GM19193 (cell line): ENCODE measurements at regions not wholly inside any gene's neighbourhood (a gene's known extent, or its start where the extent isn't known, plus 50 kb on each side); places are given as distances from the start of the nearest gene placed in this dataset.

ENCODE experiments used
- POLR2A ChIP-seq: IDR thresholded peaks from 4 replicates; pipeline ENCODE4 v1.6.1; 2011; ENCODE audit not compliant: insufficient read depth, insufficient read length; ENCODE audit errors: extremely low read depth

DNA sequence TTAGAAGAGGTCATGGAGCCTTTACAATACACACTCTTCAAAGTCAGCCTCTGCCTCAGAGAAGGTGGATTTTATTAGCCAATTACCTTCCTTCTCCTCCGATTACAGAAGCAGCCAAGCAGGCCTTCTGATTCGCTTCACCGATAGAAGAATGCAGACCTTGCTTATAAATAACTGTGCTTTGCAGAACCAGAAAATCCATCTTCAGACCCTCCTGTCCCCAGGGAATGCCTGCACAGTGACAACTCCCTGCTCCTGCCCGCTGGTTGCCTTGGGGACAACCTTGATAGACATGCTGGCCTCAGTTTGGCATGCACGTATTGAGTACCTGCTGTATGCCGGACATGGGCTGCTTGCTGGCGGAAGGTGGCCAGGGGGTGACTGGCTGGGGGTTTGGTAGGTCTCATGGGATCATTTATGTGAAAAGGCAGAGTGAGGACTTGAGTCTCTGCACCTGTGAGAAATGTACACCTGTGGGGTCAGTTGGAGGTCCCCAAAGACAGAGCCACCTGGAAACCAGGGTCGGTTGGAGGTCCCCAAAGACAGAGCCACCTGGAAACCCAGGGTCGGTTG is 1238.7 kb downstream of the BRD1 start:
- no peak for TF ChIP-seq POLR2A

DNA sequence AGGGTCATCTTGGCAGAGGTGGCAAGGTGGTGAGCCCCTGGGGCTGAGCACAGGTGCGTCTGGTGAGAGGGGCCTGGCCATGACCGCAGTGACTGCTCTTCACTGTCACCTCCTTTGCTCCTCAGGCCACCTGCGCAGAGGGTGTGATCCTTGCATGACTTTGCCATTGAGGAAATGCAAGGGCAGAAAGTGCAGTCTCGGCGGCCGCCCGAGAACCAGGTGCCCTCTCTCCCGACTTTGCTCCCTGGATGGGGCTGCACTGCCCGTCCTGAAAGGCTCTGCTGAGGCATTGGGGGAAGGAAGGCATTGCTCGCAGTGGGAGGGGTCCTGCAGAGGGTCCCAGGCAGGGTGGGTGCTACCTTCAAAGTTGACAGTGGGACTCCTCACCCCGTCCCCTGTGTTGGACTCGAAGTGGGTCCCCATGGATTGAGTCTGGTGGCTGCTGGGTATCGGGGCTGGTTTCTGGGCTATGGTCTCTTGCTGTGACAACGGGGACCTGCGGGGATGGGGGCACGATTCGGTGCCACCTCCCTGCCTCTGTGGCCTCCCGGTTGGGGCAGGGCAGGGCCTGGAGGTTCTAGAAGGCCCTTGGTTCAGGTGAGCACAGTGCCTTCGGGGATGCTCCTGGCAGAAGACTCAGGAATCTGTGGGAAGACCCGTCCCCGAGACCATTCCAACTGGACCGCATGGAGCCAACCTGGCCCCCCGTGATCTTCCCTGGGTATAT is 1239.4 kb downstream of the BRD1 start:
- no peak for TF ChIP-seq POLR2A

GRCh38 chr22:48587236-48587865 is 1240.3 kb downstream of the BRD1 start:
- TF ChIP-seq POLR2A: no peak

DNA sequence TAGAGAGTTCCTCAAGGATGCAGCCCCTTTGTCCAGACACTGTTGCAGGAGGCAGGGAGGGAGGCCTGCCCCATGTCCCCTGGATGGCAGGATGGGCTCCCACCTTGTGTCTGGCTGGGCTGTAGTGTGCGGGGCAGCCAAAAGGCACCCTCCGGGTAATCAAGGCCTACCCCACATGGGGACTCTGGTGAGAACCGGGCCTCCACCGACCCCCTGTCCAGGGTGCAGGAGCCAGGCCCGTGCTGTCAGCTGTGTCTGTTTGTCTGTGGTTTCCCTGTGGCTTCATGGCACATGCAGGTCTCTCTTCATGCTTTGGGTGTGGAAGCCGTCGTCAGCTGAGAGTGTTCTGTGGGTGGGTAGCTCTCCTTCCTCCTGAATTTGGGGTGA is 1240.9 kb downstream of the BRD1 start:
- TF ChIP-seq POLR2A: no peak

DNA sequence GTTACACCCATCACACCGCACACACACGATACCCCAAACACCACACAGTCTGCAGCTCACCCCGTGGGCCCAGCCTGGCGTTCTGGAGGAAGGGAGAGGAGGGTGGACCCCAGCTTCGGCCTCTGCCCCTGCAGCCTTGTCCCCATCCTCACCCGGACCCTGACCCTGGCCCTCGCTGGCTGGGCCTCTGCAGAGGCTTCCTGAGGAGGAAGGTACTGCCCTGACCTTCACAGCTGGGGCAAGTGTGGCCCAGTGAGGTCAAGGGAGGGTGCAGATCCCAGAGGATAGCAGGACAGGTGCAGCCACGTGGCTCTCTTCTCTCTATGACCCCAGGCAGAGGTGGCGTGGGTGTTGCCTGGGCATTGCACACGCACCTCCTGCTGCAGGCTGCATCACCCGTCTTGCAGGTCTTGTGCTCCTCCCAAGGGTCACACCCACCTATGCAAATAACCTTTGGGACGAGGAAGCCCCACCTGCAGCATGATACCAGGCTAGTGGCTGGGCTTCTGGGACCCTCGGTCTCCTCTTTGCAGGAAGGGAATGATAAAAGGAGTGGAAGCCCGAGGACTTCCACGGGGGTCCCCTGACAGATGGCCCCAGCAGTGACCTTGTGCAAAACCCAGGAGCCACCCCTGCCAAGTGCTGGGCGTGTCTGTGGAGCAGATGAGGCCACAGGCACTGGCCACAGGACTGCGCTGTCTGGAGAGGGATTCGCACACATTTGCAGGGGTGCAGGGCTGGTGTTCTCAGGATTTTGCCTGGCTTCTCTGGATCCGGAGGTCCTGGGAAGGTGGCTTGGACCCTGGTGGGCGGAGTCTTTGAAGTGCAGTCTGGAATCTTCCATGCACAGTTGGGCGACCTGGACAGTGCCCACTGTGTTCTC is 1241.5 kb downstream of the BRD1 start:
- TF ChIP-seq POLR2A: no peak

GRCh38 chr22:48584170-48584569 is 1243.5 kb downstream of the BRD1 start:
- no peak for TF ChIP-seq POLR2A

- TF ChIP-seq POLR2A: no peak
Observed at GRCh38 chr22:48581796-48582469, 1245.7 kb downstream of the BRD1 start.

GRCh38 chr22:48581205-48581766 is 1246.4 kb downstream of the BRD1 start:
- no peak for TF ChIP-seq POLR2A

- TF ChIP-seq POLR2A: no peak
Observed at GRCh38 chr22:48580481-48580970, 1247.1 kb downstream of the BRD1 start.

- TF ChIP-seq POLR2A: no peak
Observed at GRCh38 chr22:48579928-48580309, 1247.8 kb downstream of the BRD1 start.

DNA sequence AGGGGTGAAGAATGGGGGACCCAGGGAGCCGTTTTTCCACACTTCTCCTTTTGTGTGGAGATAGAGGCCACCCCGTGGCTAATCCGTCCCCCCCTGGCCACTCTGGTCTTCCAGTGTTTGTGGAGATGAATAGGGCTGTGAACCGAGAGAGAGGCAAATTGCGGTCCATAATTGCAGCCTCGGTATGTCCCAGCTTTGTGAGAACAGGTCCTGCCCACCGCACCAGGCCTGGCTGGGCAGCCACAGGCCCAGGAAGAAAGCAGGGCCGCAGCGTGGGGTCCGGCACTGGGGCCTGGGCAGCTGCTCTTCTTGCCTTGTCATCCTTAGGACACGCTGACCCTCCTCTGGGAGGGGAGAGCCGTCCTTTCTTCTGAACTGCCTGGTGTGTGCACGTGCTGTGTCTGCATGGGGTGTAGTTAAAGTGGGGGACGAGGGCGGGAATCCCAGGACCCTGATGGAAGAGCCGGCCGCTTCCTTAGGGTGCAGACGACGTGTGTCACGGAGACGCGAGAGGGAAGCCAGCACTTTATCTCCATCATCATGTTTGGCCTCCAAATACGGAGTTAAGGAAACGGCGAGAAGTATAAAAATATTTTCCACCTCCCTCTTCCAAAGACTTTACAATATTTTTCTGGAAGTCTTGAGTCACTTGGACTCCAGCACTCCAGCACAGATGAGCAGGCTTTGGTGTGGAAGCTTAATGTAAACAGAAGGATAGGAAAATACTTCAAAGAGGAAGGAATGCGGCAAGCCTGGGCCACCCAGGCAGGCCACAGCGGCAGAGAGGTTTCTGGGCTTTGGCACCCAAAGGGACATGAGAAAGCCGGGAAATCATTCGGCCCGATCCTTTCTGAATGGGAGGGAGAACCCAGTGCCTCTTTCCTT is 1248.4 kb downstream of the BRD1 start:
- no peak for TF ChIP-seq POLR2A

- TF ChIP-seq POLR2A: no peak
Observed at GRCh38 chr22:48578138-48579042, 1249.3 kb downstream of the BRD1 start.
